ENCODE measurements at regions not wholly inside any gene's neighbourhood (a gene's known extent, or its start where the extent isn't known, plus 50 kb on each side); places are given as distances from the start of the nearest gene placed in this dataset.
A peak's percentile ranks its signal among the peaks of the same experiment; 100 is the strongest.

GRCh38 chr1:163652441-163652840, 330.7 kb downstream of the NUF2 start:
- no peak overlapping the region for H3K27ac ChIP-seq (ENCODE audit: low read length)
- no peaks in the 10 kb centered on the region for H3K4me1 ChIP-seq (ENCODE audit: control insufficient read depth, insufficient read depth, low read length)
- no peaks in the 10 kb centered on the region for H3K27me3 ChIP-seq (ENCODE audit: control insufficient read depth, insufficient read depth, low read length)
- no peak overlapping the region for H3K4me3 ChIP-seq (ENCODE audit: low read length)
- no peaks in the 10 kb centered on the region for H3K36me3 ChIP-seq (ENCODE audit: control insufficient read depth, insufficient read depth, low read length)
- no peak for DNase-seq
- no peaks in the 10 kb centered on the region for H3K9me3 ChIP-seq (ENCODE audit: control insufficient read depth, low read depth, low read length)

- DNase-seq = no peak
- no peak overlapping the region for H3K27ac ChIP-seq (ENCODE audit: low read length)
These were observed 333.8 kb downstream of the NUF2 start for GRCh38 chr1:163655565-163655964.

GRCh38 chr1:163656095-163656759, 334.5 kb downstream of the NUF2 start:
- Histone ChIP-seq H3K4me1 (ENCODE audit: control insufficient read depth, insufficient read depth, low read length) (no peaks in the 10 kb centered on the region), H3K27ac (ENCODE audit: low read length) (no peak overlapping the region), H3K36me3 (ENCODE audit: control insufficient read depth, insufficient read depth, low read length) (no peaks in the 10 kb centered on the region), H3K9me3 (ENCODE audit: control insufficient read depth, low read depth, low read length) (no peaks in the 10 kb centered on the region), H3K27me3 (ENCODE audit: control insufficient read depth, insufficient read depth, low read length) (no peaks in the 10 kb centered on the region), H3K4me3 (ENCODE audit: low read length) (no peak overlapping the region)
- no peak for DNase-seq
- WGBS (ENCODE audit: insufficient coverage, low lambda C conversion rate) = 88% methylated on average over 2 of the region's 4 CpGs

More at GRCh38 chr1:163655565-163655964, 333.8 kb downstream of the NUF2 start:
- no peak overlapping the region for H3K4me3 ChIP-seq (ENCODE audit: low read length)
- H3K27me3 ChIP-seq (ENCODE audit: control insufficient read depth, insufficient read depth, low read length) = no peaks in the 10 kb centered on the region
- H3K9me3 ChIP-seq (ENCODE audit: control insufficient read depth, low read depth, low read length) = no peaks in the 10 kb centered on the region
- H3K36me3 ChIP-seq (ENCODE audit: control insufficient read depth, insufficient read depth, low read length) = no peaks in the 10 kb centered on the region
- no peaks in the 10 kb centered on the region for H3K4me1 ChIP-seq (ENCODE audit: control insufficient read depth, insufficient read depth, low read length)

GRCh38 chr1:163657719-163658118, 336.0 kb downstream of the NUF2 start:
- Histone ChIP-seq H3K4me3 (ENCODE audit: low read length) (no peak overlapping the region), H3K27me3 (ENCODE audit: control insufficient read depth, insufficient read depth, low read length) (no peaks in the 10 kb centered on the region), H3K27ac (ENCODE audit: low read length) (no peak overlapping the region), H3K9me3 (ENCODE audit: control insufficient read depth, low read depth, low read length) (no peaks in the 10 kb centered on the region), H3K36me3 (ENCODE audit: control insufficient read depth, insufficient read depth, low read length) (no peaks in the 10 kb centered on the region), H3K4me1 (ENCODE audit: control insufficient read depth, insufficient read depth, low read length) (no peaks in the 10 kb centered on the region)
- DNase-seq = no peak
- WGBS (ENCODE audit: insufficient coverage, low lambda C conversion rate) = 100% methylated on average over 1 of the region's 3 CpGs

GRCh38 chr1:163661391-163661790, 339.6 kb downstream of the NUF2 start:
- no peak overlapping the region for H3K4me3 ChIP-seq (ENCODE audit: low read length)
- WGBS (ENCODE audit: insufficient coverage, low lambda C conversion rate) = 93% methylated on average over 3 of the region's 8 CpGs

GRCh38 chr1:163664671-163665335, 343.0 kb downstream of the NUF2 start:
- no peak overlapping the region for H3K27ac ChIP-seq (ENCODE audit: low read length)
- peak in 1 of 2 donors; percentile 9 for DNase-seq

More at GRCh38 chr1:163661391-163661790, 339.6 kb downstream of the NUF2 start:
- no peaks in the 10 kb centered on the region for H3K36me3 ChIP-seq (ENCODE audit: control insufficient read depth, insufficient read depth, low read length)
- no peak overlapping the region for H3K27ac ChIP-seq (ENCODE audit: low read length)
- H3K27me3 ChIP-seq (ENCODE audit: control insufficient read depth, insufficient read depth, low read length) = no peaks in the 10 kb centered on the region
- no peaks in the 10 kb centered on the region for H3K9me3 ChIP-seq (ENCODE audit: control insufficient read depth, low read depth, low read length)
- DNase-seq = no peak
- H3K4me1 ChIP-seq (ENCODE audit: control insufficient read depth, insufficient read depth, low read length) = no peaks in the 10 kb centered on the region

GRCh38 chr1:163668472-163668871, 346.7 kb downstream of the NUF2 start:
- WGBS (ENCODE audit: insufficient coverage, low lambda C conversion rate) = 100% methylated on average over 1 of the region's 2 CpGs
- H3K27me3 ChIP-seq (ENCODE audit: control insufficient read depth, insufficient read depth, low read length) = no peaks in the 10 kb centered on the region
- no peaks in the 10 kb centered on the region for H3K4me1 ChIP-seq (ENCODE audit: control insufficient read depth, insufficient read depth, low read length)
- no peaks in the 10 kb centered on the region for H3K9me3 ChIP-seq (ENCODE audit: control insufficient read depth, low read depth, low read length)
- H3K36me3 ChIP-seq (ENCODE audit: control insufficient read depth, insufficient read depth, low read length) = no peaks in the 10 kb centered on the region
- H3K4me3 ChIP-seq (ENCODE audit: low read length) = no peak overlapping the region
- no peak for DNase-seq
- H3K27ac ChIP-seq (ENCODE audit: low read length) = no peak overlapping the region

More at GRCh38 chr1:163664671-163665335, 343.0 kb downstream of the NUF2 start:
- H3K36me3 ChIP-seq (ENCODE audit: control insufficient read depth, insufficient read depth, low read length) = no peaks in the 10 kb centered on the region
- H3K4me1 ChIP-seq (ENCODE audit: control insufficient read depth, insufficient read depth, low read length) = no peaks in the 10 kb centered on the region
- WGBS (ENCODE audit: insufficient coverage, low lambda C conversion rate) = no CpG with 5 or more reads among the region's 6 CpGs
- H3K27me3 ChIP-seq (ENCODE audit: control insufficient read depth, insufficient read depth, low read length) = no peaks in the 10 kb centered on the region
- no peak overlapping the region for H3K4me3 ChIP-seq (ENCODE audit: low read length)
- no peaks in the 10 kb centered on the region for H3K9me3 ChIP-seq (ENCODE audit: control insufficient read depth, low read depth, low read length)

- H3K36me3 ChIP-seq (ENCODE audit: control insufficient read depth, insufficient read depth, low read length) = no peaks in the 10 kb centered on the region
- DNase-seq = no peak
- no peaks in the 10 kb centered on the region for H3K9me3 ChIP-seq (ENCODE audit: control insufficient read depth, low read depth, low read length)
- WGBS (ENCODE audit: insufficient coverage, low lambda C conversion rate) = no CpG with 5 or more reads among the region's 4 CpGs
- H3K27ac ChIP-seq (ENCODE audit: low read length) = no peak overlapping the region
- no peaks in the 10 kb centered on the region for H3K27me3 ChIP-seq (ENCODE audit: control insufficient read depth, insufficient read depth, low read length)
- no peaks in the 10 kb centered on the region for H3K4me1 ChIP-seq (ENCODE audit: control insufficient read depth, insufficient read depth, low read length)
- H3K4me3 ChIP-seq (ENCODE audit: low read length) = no peak overlapping the region
These were observed 349.4 kb downstream of the NUF2 start for GRCh38 chr1:163670989-163671757.

GRCh38 chr1:163672976-163673758, 351.4 kb downstream of the NUF2 start:
- 81% methylated on average over 5 of the region's 9 CpGs for WGBS (ENCODE audit: insufficient coverage, low lambda C conversion rate)
- Histone ChIP-seq H3K36me3 (ENCODE audit: control insufficient read depth, insufficient read depth, low read length) (no peaks in the 10 kb centered on the region), H3K4me1 (ENCODE audit: control insufficient read depth, insufficient read depth, low read length) (no peaks in the 10 kb centered on the region), H3K4me3 (ENCODE audit: low read length) (no peak overlapping the region), H3K27me3 (ENCODE audit: control insufficient read depth, insufficient read depth, low read length) (no peaks in the 10 kb centered on the region), H3K9me3 (ENCODE audit: control insufficient read depth, low read depth, low read length) (no peaks in the 10 kb centered on the region), H3K27ac (ENCODE audit: low read length) (no peak overlapping the region)
- DNase-seq = no peak

- WGBS (ENCODE audit: insufficient coverage, low lambda C conversion rate) = 40% methylated on average over 1 of the region's 8 CpGs
- Histone ChIP-seq H3K36me3 (ENCODE audit: control insufficient read depth, insufficient read depth, low read length) (no peaks in the 10 kb centered on the region), H3K4me1 (ENCODE audit: control insufficient read depth, insufficient read depth, low read length) (no peaks in the 10 kb centered on the region), H3K27ac (ENCODE audit: low read length) (no peak overlapping the region), H3K4me3 (ENCODE audit: low read length) (no peak overlapping the region), H3K9me3 (ENCODE audit: control insufficient read depth, low read depth, low read length) (no peaks in the 10 kb centered on the region), H3K27me3 (ENCODE audit: control insufficient read depth, insufficient read depth, low read length) (no peaks in the 10 kb centered on the region)
- DNase-seq = peak in 1 of 2 donors; percentile 2
These were observed 352.0 kb downstream of the NUF2 start for GRCh38 chr1:163673759-163674151.

Data from large intestine (tissue), 3 donors.